ENCODE measurements at regions not wholly inside any gene's neighbourhood (a gene's known extent, or its start where the extent isn't known, plus 50 kb on each side); places are given as distances from the start of the nearest gene placed in this dataset.

- H3K36me3 ChIP-seq (ENCODE audit: insufficient read depth, low read length) = no peaks in the 10 kb centered on the region
- no peak for TF ChIP-seq EZH2phosphoT487 (IDR thresholded peaks at IDR 0.05; ENCODE audit: borderline replicate concordance, low read depth, low read length)
- TF ChIP-seq CTCF (conservative IDR thresholded peaks at IDR 0.05; ENCODE audit: low read length) = no peak
- no peaks in the 10 kb centered on the region for H3K79me2 ChIP-seq (ENCODE audit: insufficient read depth, low read depth, low read length)
- no peak for DNase-seq (ENCODE audit: low spot score)
- POLR2A ChIA-PET = no interaction called here
- CTCF ChIA-PET (ENCODE audit: unreplicated experiment) = no interaction called here
- H3K9me3 ChIP-seq (ENCODE audit: low read length) = no peaks in the 10 kb centered on the region
- BruUV-seq (replicated peaks) = no TSS peak
- no peaks in the 10 kb centered on the region for H3K9me2 ChIP-seq (ENCODE audit: insufficient read depth, low read length)
- H3K4me3 ChIP-seq (ENCODE audit: low read depth, low read length, poor library complexity, severe bottlenecking) = no peak overlapping the region
- no peak overlapping the region for H3K27ac ChIP-seq (ENCODE audit: low read depth, low read length, poor library complexity, severe bottlenecking)
- peaks cover 17% of the 10 kb centered on the region for H3K4me1 ChIP-seq (ENCODE audit: insufficient read depth, low read length, poor library complexity, severe bottlenecking)
- no peak overlapping the region for H2AFZ ChIP-seq (ENCODE audit: low read length)
- no peaks in the 10 kb centered on the region for H4K20me1 ChIP-seq (ENCODE audit: insufficient read depth, low read length)
- intact Hi-C loops (cut with micrococcal nuclease; ENCODE audit: unreplicated experiment) = no loop called here
- H3K4me2 ChIP-seq (ENCODE audit: low read length) = no peak overlapping the region
Observed at GRCh38 chr16:29317269-29317668, 89.2 kb downstream of the NPIPB11 start.

GRCh38 chr16:29316761-29317183 lies 89.7 kb downstream of the NPIPB11 start:
- Histone ChIP-seq H3K9me3 (ENCODE audit: low read length) (no peaks in the 10 kb centered on the region), H3K4me3 (ENCODE audit: low read depth, low read length, poor library complexity, severe bottlenecking) (no peak overlapping the region), H3K36me3 (ENCODE audit: insufficient read depth, low read length) (no peaks in the 10 kb centered on the region), H3K9me2 (ENCODE audit: insufficient read depth, low read length) (no peaks in the 10 kb centered on the region), H3K27ac (ENCODE audit: low read depth, low read length, poor library complexity, severe bottlenecking) (no peak overlapping the region), H3K4me2 (ENCODE audit: low read length) (no peak overlapping the region), H4K20me1 (ENCODE audit: insufficient read depth, low read length) (no peaks in the 10 kb centered on the region), H3K4me1 (ENCODE audit: insufficient read depth, low read length, poor library complexity, severe bottlenecking) (peaks cover 17% of the 10 kb centered on the region), H3K79me2 (ENCODE audit: insufficient read depth, low read depth, low read length) (no peaks in the 10 kb centered on the region), H2AFZ (ENCODE audit: low read length) (no peak overlapping the region)
- ChIA-PET CTCF (ENCODE audit: unreplicated experiment) (no interaction called here), POLR2A (no interaction called here)
- no peak for DNase-seq (ENCODE audit: low spot score)
- BruUV-seq (replicated peaks) = no TSS peak
- no peak for TF ChIP-seq EZH2phosphoT487 (IDR thresholded peaks at IDR 0.05; ENCODE audit: borderline replicate concordance, low read depth, low read length)
- no peak for TF ChIP-seq CTCF (conservative IDR thresholded peaks at IDR 0.05; ENCODE audit: low read length)
- intact Hi-C loops (cut with micrococcal nuclease; ENCODE audit: unreplicated experiment) = no loop called here

GRCh38 chr16:29315916-29316517 lies 90.5 kb downstream of the NPIPB11 start:
- no peaks in the 10 kb centered on the region for H3K9me3 ChIP-seq (ENCODE audit: low read length)
- no peak overlapping the region for H3K27ac ChIP-seq (ENCODE audit: low read depth, low read length, poor library complexity, severe bottlenecking)
- H4K20me1 ChIP-seq (ENCODE audit: insufficient read depth, low read length) = no peaks in the 10 kb centered on the region
- no peaks in the 10 kb centered on the region for H3K36me3 ChIP-seq (ENCODE audit: insufficient read depth, low read length)
- intact Hi-C loops (cut with micrococcal nuclease; ENCODE audit: unreplicated experiment) = no loop called here
- DNase-seq (ENCODE audit: low spot score) = peak; percentile 22
- no peak overlapping the region for H3K4me3 ChIP-seq (ENCODE audit: low read depth, low read length, poor library complexity, severe bottlenecking)
- peak; percentile 36; the same call in 1 of the 2 replicates for TF ChIP-seq CTCF (conservative IDR thresholded peaks at IDR 0.05; ENCODE audit: low read length)
- TF ChIP-seq EZH2phosphoT487 (IDR thresholded peaks at IDR 0.05; ENCODE audit: borderline replicate concordance, low read depth, low read length) = no peak
- no peak overlapping the region for H2AFZ ChIP-seq (ENCODE audit: low read length)
- peaks cover 17% of the 10 kb centered on the region for H3K4me1 ChIP-seq (ENCODE audit: insufficient read depth, low read length, poor library complexity, severe bottlenecking)
- BruUV-seq (replicated peaks) = no TSS peak
- H3K9me2 ChIP-seq (ENCODE audit: insufficient read depth, low read length) = no peaks in the 10 kb centered on the region
- POLR2A ChIA-PET = no interaction called here
- H3K79me2 ChIP-seq (ENCODE audit: insufficient read depth, low read depth, low read length) = no peaks in the 10 kb centered on the region
- CTCF ChIA-PET (ENCODE audit: unreplicated experiment) = no interaction called here
- 0 out of 2 replicates have a peak overlapping the region, but pooled peaks have one; percentile 29 for H3K4me2 ChIP-seq (ENCODE audit: low read length)
